Limb (tissue), 2 donors: ENCODE measurements at regions not wholly inside any gene's neighbourhood (a gene's known extent, or its start where the extent isn't known, plus 50 kb on each side); places are given as distances from the start of the nearest gene placed in this dataset.
"Not testable (repeated sequence)": the region's sequence is repeated elsewhere in the genome, so short reads cannot be mapped to it uniquely, and the experiment has no call there.

Experiments
- DNase-seq, 2 donors: peaks; one replicate each; pipeline ENCODE4 v3.0.0-alpha.2; 2016; ENCODE audit errors: extremely low spot score in 2 of 2

DNA sequence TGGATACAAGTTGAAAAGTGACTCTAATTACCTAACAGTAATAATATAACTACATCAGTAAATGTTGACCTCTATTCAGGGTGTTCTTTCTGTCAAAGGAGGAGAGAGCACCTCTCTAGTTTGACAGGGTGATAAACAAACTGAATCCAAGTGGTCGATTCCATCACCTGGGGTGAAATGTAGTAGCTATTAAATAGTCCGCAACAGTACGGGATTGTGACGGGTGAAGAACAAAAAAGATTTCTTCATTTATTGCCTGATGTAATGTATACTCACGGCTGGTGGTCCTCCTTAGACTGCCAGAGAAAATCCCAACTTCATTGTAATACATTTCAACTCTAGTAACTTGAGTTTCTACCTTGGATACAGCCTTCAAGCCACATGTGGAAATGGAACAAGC, 292.5 kb upstream of the CELF2 start:
- peak in 1 of 2 donors; percentile 25 for DNase-seq

DNA sequence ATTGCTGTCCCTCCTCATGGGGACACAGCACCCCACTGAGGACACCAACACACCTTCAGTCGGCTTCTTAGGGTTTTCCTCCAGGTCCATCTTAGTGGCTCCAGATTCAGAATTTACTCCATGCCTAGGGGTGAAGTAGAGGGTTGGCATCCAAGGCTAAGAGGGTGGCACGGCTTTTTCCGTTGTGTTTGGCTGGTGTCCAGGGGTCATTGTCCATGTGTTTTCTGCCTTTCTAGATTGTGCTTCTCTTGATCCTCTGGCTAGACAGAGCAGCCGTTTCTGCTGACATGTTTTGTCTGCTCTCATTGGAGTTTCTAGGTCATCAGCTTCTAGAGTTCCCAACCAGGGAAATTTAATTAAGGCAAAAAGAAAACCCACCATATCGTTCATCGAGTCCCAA, 291.6 kb upstream of the CELF2 start:
- DNase-seq = no peak

DNA sequence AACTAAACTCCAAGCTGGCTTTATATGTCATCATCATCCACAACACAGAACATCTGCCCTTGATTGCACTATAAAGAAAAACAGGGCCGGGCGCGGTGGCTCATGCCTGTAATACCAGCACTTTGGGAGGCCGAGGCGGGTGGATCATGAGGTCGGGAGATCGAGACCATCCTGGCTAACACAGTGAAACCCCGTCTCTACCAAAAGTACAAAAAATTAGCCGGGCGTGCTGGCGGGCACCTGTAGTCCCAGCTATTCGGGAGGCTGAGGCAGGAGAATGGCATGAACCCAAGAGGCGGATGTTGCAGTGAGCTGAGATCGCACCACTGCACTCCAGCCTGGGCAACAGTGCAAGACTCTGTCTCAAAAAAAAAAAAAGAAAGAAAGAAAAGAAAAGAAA, 290.3 kb upstream of the CELF2 start:
- not testable (repeated sequence) for DNase-seq

DNA sequence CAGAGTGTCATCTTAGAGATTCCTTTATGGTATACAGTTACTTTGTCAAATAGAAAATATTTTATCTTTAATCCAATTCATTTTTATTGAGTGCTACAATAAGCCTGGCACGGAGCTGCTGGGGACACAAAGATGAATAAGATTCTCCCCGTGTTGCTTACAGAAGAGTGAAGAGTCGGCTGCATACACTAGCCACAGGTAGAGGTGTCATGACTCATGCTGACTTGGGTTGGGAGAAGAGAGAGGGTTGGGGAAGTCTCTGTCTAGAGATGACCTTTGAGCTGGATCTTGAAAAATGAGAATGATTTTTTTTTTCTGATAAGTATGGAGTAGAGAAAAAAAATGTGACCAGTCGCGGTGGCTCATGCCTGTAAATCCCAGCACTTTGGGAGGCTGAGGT, 289.9 kb upstream of the CELF2 start:
- no peak for DNase-seq

DNA sequence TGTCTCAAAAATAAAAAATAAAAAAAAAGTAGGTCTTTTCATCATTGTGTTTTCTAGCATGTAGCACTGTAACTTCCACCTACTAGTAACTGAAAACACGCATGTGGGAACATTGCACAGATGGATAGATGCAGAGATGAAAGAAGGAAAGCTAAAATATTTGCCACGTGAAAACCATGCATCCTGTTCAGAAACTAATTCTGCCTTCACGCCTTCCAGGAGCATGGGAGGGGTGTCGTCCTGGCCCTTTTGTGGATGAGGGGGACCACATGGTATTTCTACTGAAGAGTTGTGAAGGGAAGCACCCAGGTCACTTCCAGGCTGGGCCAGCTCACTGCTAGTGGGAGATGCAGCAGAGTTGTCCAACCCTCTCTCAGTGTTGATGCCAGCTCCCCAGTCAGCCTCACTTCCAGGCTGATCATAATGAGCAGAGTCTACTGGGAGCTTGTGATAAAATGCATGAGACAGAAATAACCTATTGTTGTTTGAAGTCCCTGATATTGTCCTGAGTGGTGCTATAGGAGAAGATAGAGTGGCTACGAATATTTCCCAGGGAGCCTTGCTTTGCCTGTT, 287.1 kb upstream of the CELF2 start:
- DNase-seq = no peak

DNA sequence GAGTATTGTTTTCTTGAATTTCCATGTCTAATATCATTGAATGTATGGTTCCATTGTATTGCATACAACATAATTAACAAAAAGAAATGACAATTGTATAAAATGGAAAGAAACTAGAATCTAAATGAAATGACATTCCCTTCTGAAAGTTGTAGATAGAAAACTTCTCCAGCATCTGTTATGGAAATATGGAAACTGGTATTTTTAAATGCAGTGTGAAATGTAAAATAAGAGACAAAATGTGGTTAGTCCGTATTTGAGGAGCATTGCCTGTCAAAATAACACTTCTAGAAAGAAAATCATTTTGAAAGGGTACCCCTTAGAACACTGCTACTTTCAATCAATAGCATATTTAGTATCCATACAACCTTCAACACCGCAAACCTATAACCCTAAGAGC, 286.3 kb upstream of the CELF2 start:
- no peak for DNase-seq

DNA sequence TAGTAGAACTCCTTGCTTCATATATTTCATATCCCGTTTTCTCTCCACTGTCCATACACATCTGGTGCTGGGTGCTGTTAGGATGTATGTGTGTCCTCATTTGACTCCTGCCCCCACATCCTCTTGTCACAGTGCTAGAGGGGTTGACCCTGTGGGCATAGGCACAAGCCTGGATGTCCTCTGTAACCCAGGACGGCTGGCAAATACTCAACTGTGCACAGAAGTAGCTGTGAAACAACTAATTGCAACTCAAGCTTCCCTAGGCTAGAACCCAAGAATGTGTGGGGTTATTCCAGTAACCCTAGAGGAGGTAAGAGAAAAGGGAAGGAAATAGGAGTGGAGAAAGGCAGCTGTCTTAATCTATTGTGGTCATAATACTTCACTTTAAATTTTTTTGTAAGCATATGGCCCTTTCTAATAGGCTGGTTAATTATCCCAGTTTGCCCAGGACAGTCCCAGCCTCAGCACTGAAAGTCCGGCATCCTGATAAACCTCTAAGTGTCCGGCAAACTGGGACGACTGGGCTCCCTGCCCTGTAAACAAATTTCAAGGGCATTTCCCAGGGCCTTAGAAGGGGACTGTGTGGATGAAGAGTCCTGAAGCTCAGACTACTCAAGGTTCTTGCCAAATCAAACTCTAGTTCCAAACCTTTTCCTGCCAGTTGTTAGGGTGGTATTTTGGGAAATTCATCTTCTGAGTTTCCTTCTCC, 283.2 kb upstream of the CELF2 start:
- DNase-seq = no peak

DNA sequence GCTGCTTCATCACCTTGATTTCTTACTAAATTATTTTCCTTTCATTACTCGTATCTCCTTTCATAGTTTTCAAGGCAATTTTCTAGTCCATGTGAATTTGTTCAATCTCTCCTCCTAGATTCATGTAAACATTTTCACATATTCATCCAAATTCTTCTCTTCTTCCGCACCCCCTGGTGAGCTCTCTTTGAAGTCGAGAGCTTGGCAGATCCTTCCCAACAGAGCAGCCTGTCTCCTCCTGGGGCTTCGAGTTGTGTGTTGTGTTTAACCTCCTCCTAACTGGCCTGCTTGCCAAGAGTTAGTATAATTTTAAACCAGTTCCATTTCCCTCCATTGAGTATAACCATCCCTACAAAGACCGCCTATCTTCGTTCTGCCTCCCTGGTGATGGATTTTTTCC, 272.4 kb upstream of the CELF2 start:
- DNase-seq = no peak

DNA sequence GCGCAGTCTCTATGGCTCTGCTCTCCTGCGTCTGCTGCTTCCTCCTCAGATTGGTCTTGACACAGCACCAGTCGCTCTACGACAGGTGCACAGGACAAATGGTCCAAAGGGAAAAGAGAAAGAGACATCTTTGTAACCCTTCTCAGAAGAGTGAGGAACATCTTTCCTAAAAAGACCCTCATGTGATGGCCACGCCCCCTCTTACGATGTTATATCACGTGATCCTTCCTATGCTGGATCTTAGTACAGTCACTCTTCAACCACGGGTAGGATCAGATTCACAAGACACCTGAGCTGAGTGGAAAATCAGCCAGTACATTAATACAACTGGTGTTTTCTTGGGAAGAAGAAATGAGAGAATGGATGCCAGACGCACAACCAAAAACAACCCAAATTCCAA, 262.2 kb upstream of the CELF2 start:
- no peak for DNase-seq

DNA sequence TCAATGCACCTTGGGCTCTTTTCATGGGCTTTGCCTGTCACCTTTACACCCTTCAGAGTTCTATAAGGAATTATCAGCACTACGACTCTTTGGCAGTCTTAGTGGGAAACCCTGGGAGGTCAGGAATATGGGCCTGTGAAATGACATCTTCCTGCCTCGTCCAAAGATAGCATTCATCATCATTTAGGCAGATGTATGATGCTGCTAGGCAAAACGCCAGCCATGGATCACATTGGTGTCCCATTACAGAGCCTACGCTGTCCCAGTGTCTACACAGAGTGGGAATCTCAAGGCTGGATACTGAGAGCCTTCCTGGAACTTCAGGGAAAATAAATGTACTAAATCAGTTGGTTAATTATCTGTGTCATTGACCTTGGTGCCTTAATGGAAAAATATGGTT, 259.4 kb upstream of the CELF2 start:
- DNase-seq = peak in 1 of 2 donors; percentile 46

DNA sequence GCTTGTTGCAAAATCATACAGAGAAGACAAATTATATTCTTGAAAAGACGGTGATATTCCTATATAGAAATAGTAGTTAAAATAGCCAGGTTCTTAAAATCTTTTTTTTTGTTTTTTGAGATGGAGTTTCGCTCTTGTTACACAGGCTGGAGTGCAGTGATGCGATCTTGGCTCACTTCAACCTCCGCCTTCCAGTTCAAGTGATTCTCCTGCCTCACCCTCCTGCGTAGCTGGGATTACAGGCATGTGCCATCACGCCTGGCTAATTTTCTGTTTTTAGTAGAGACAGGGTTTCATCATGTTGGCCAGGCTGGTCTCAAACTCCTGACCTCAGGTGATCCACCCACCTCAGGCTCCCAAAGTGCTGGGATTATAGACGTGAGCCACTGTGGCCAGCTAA, 257.9 kb upstream of the CELF2 start:
- not testable (repeated sequence) for DNase-seq

DNA sequence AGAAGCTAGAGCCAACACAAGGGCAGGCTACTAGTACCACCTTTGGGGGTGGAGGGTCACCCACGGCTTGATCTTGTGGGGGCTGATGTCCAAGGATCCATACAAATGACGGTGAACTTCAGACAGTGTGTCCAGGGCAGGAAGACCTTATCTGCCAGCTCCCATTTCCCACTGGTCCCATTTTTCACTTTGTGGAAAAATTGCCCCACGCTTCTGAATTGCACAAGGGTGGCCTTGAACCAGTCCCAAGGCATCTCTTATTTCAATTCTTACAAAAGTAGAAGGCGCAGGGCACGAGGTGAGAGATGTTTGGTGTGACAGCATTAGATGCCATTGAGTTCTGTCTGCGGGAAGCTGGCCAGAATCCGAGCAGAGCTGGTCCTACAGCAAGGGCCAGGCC, 252.7 kb upstream of the CELF2 start:
- DNase-seq = no peak

DNA sequence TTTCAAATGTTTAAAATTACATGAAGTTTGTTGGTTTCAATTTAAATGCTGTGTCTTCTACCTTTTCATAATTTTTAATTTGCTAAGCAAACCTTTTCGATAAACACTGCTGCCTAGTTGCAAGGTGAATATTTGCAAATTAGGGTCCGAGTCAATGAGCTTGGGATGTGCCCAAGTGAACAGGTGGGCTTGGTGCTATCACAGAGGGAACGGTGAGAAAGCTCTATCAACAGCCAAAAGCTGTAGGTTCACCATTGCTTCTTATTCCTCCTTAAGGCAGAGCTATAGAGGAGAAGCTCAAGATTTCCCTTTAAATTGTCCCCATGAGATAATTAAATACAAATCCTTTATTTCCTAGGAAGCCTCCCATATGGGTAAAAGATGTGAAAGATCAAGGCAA, 245.3 kb upstream of the CELF2 start:
- no peak for DNase-seq

DNA sequence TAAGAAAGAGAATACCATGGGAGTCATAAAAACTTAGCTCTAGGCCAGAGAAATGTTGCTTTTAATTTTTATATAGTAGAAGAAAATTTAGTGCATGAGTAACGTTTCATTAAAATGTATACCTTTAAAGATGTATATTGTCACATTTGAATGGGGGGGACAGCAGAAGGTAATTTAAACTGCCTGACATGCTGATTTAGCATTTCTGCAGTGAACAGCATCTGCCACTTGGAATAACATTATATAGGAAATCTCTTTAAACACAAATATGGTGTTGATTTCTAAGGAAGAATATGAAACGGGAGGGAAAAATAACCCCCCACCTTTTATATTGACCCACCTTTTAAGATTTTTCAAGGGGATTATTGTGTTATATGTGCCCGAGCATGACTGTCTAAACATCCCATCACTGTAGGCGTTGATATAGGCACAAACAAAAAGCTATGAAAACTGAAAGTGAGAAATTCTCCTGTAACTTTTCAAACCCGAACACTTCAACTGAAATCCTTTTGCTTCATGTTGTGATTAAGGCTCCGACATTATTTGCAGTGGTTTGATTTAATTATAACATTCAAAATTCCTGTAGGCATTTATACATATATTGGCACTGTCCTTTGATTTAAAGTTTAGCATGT, 244.7 kb upstream of the CELF2 start:
- no peak for DNase-seq

DNA sequence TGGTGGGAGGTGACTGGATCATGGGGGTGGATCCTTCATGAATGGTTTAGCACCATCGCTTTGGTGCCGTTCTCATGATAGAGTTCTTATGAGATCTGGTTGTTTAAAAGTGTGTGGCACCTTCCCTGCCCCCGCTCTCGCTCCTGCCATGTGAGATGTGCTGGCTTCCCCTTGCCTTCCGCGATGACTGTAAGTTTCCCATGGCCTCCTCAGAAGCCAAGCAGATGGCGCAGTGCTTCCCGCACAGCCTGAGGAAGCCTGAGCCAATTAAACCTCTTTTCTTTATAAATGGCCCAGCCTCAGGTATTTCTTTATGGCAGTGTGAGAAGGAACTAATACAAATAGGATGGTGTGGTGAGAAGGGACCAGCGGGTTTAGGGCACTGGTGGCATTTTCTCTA, 243.3 kb upstream of the CELF2 start:
- DNase-seq = no peak

DNA sequence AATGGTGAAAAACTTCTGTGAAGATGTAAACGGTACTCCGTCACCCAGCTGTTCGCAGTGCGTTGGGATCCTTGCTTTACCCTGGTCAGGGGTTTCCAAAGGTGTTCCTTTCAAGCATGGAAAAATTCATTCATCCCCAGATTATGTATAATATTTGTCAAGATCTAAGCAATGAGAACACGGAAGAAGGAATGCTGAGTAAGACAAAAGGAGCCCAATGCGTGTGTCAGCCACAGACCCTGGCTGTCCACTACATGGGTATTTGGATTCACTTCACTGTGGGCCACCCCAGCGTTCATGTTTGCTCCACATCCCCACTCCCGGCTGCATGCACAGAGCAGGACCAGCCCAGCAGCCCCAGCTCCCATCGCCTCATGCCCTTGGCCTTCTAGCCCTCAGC, 241.3 kb upstream of the CELF2 start:
- DNase-seq = no peak

DNA sequence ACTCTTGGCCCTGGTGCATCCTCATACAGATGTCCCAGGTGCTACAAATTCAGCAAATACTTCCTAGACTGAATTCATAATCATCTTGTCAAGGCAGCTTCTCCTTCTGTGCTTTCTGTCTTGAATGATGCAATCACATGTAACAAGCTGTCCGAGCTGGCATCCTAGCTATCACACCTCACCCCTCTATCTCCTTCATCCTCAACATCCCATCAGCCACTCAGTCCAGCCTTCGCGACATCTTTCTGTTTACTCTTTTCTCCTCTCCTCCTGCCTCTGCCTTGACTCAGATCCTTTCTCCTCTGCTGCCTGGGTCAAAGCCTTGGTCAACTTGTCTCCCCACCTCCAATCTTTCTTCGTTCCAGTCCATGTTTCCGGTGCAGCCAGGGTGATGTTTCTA, 240.4 kb upstream of the CELF2 start:
- no peak for DNase-seq

DNA sequence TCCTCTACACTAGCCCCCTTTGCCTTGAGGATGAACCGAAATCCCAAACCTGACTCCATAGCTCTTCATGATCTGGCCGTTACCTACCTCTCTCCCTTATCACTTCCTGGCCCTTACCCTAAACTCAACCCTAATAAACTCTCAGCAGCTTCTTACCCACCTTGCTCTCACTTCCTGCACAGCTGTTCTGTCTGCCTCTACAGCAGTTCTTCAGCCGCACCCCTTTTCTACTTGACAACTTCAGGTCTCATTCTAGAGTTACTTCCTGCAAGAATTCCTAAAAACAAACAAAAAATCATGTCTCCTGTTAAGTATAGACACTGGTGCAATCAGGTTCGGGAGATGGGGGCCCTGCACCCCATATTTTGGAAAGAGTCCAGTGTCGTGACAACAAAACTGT, 239.9 kb upstream of the CELF2 start:
- DNase-seq = no peak

DNA sequence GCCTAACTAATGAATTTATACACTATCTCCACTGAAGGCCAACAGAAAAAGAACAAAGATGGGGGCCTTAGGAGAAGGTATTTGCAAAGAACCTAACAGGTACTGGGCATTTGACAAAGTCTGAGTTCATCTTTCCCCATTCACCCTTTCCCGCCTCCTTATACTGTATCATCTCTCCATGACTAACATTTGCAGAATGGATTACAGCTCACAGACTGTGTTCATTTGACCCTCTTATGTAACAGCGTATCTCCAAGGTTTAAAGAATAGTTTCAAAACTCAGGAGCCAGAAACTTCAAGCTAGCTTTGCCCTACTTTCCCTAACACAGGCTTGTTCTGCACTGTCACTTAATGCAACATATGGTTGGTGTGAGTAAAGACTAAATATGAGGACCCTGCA, 238.7 kb upstream of the CELF2 start:
- no peak for DNase-seq

DNA sequence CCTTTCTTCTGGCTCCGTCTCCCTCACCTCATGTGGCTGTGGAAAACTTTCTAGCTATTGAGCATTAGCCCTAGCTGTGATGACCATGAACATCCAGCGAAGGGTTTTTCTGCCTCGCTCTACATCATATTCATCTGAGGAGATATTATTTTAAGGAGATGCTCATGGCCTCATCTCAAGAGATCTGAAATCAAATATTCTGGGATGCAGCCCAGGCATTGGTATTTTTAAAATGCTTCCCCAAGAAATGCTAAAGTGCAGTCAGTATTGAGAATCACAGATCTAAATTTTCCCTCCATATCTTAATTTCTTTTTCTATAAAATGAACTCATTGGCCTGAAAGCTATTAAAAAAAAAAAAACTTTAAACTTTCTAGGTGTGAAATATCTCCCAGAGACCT, 238.2 kb upstream of the CELF2 start:
- DNase-seq = no peak

DNA sequence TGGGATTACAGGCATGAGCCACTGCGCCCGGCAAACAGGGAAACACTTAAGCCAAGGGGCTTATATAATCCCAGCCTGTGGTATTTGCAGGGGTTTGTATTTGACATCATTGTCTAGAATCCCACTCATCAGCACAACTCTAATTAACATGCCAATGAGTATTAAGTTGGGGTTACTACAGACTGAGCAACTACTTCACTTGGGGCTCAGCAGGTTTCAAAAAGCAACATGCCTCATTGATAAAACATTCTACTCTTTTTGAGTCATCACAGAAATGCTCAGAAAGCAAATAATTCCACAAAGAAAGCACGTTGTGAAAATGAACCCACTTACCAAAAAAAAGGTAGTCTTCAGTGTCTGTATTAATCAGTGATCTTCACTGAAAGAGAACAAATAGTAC, 236.9 kb upstream of the CELF2 start:
- no peak for DNase-seq

DNA sequence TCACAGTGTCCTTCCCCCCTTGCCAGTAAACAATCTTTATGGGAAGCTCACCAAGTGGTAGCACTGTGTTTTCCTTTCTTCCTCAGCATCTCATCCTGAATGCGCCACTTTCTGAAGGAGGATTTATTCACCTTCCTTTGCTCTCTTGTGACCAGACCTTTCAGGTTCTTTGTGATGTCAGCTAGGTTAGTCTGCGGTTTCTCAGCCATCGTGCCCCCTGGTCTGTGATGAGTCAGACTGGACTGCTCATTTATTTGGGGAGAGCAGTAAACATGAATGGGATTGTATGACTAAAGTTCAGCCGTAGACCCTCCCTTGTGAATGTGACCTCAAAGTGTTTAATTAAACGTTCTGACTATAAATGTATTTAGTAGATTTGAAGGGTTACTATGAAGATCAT, 235.1 kb upstream of the CELF2 start:
- no peak for DNase-seq

DNA sequence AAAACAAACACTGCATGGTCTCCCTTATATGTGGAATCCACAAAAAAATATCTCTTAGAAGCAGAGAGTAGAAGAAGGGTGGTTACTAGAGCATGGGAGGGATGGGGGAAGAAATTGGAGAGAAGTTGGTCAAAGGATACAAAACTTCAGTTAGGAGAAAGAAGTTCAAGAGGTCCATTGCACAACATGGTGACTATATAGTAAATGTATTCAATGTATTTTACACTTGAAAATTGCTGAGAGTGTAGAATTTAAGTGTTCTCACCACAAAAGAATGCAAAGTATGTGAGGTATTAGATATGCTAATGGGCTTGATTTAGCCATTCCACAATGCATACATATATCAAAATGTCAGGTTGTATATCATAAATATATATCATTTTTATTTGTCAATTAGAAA, 232.0 kb upstream of the CELF2 start:
- DNase-seq = no peak
